IMR-90 (cell line): ENCODE measurements at regions not wholly inside any gene's neighbourhood (a gene's known extent, or its start where the extent isn't known, plus 50 kb on each side); places are given as distances from the start of the nearest gene placed in this dataset.

ENCODE experiments used
- ATAC-seq: fragments of 200-7000 bp; cut with Tn5 transposase; 2 replicates; pipeline ENCODE4 v1.9.1; 2020; ENCODE audit warnings: low read depth, mild to moderate bottlenecking, moderate library complexity
- BruUV-seq: library from RNA; stranded (reverse); fragments of 400-500 nt; replicated peaks from 2 replicates; lab custom pipeline; 2021; lab: Mats Ljungman, UMichigan
- CTCF ChIA-PET: fragments of 300-600 bp; formaldehyde crosslinking; extraction: SDS; loops from one replicate; lab custom pipeline; 2021; ENCODE audit warnings: antibody characterized with exemption; lab: Yijun Ruan, JAX
- POLR2A ChIA-PET: fragments of 300-600 bp; sonication (Branson Sonifier 250); formaldehyde crosslinking; loops from one replicate; lab custom pipeline; 2022; ENCODE audit warnings: antibody characterized with exemption; ENCODE audit not compliant: unreplicated experiment; lab: Charles Lee
- DNase-seq: peaks from one replicate; pipeline ENCODE4 v3.0.0; 2013
- H2AFZ ChIP-seq: replicated peaks from 2 replicates; pipeline ENCODE3; 2013; ENCODE audit warnings: low read length, mild to moderate bottlenecking; ENCODE audit not compliant: poor library complexity
- H2AK5ac ChIP-seq: 2 replicates; pipeline ENCODE4 v1.6.1; 2013; ENCODE audit warnings: low read depth, low read length, inconsistent platforms
- H2AK9ac ChIP-seq: replicated peaks from 2 replicates; pipeline ENCODE3; 2013; ENCODE audit warnings: mild to moderate bottlenecking, low read depth, low read length, moderate library complexity; ENCODE audit not compliant: poor library complexity
- H2BK120ac ChIP-seq: 2 replicates; pipeline ENCODE4 v1.6.1; 2013; ENCODE audit warnings: low read depth, low read length, inconsistent platforms
- H2BK15ac ChIP-seq: 3 replicates; pipeline ENCODE4 v1.6.1; 2013; ENCODE audit warnings: low read depth, low read length, inconsistent platforms
- H2BK20ac ChIP-seq: 2 replicates; pipeline ENCODE4 v1.6.1; 2013; ENCODE audit warnings: low read depth, mild to moderate bottlenecking, inconsistent platforms, low read length, moderate library complexity
- H2BK5ac ChIP-seq: 2 replicates; pipeline ENCODE4 v1.6.1; 2013; ENCODE audit warnings: mild to moderate bottlenecking, low read depth, low read length, inconsistent platforms; ENCODE audit not compliant: poor library complexity, severe bottlenecking
- H3K14ac ChIP-seq: replicated peaks from 2 replicates; pipeline ENCODE4 v1.6.1; 2013; ENCODE audit warnings: low read depth, low read length, inconsistent platforms
- H3K18ac ChIP-seq: 2 replicates; pipeline ENCODE4 v1.6.1; 2013; ENCODE audit warnings: low read depth, low read length, control low read depth
- H3K23ac ChIP-seq: 2 replicates; pipeline ENCODE4 v1.6.1; 2013; ENCODE audit warnings: low read depth, low read length, inconsistent platforms
- H3K27ac ChIP-seq: 2 replicates; pipeline ENCODE4 v1.5.1; 2013; ENCODE audit warnings: mild to moderate bottlenecking, control low read depth, low read length; ENCODE audit not compliant: insufficient read depth
- H3K27me3 ChIP-seq: 2 replicates; pipeline ENCODE4 v1.6.1; 2013; ENCODE audit warnings: low read length; ENCODE audit not compliant: control insufficient read depth, insufficient read depth
- H3K36me3 ChIP-seq: 2 replicates; pipeline ENCODE4 v1.6.1; 2013; ENCODE audit warnings: low read length, mixed read lengths; ENCODE audit not compliant: control insufficient read depth, insufficient read depth
- H3K4ac ChIP-seq: 2 replicates; pipeline ENCODE4 v1.6.1; 2013; ENCODE audit warnings: low read depth, low read length, inconsistent platforms
- H3K4me1 ChIP-seq: 2 replicates; pipeline ENCODE4 v1.6.1; 2013; ENCODE audit warnings: low read length, mixed read lengths; ENCODE audit not compliant: control insufficient read depth, insufficient read depth
- H3K4me2 ChIP-seq: 2 replicates; pipeline ENCODE4 v1.6.1; 2013; ENCODE audit warnings: low read depth, mild to moderate bottlenecking, control low read depth, low read length, moderate library complexity
- H3K4me3 ChIP-seq: 2 replicates; pipeline ENCODE4 v1.5.1; 2013; ENCODE audit warnings: low read depth, mild to moderate bottlenecking, control low read depth, low read length, moderate library complexity; ENCODE audit not compliant: insufficient read depth
- H3K56ac ChIP-seq: 2 replicates; pipeline ENCODE4 v1.6.1; 2013; ENCODE audit warnings: low read length, inconsistent platforms; ENCODE audit not compliant: insufficient read depth; ENCODE audit errors: extremely low read depth
- H3K79me1 ChIP-seq, 2 experiments: 2 replicates each; pipeline ENCODE4 v1.6.1; 2013; ENCODE audit warnings: low read length in 2 of 2, inconsistent platforms in 1 of 2, low read depth in 1 of 2
- H3K9ac ChIP-seq: 2 replicates; pipeline ENCODE4 v1.6.1; 2013; ENCODE audit warnings: low read depth, low read length, control low read depth
- H3K9me1 ChIP-seq: 2 replicates; pipeline ENCODE4 v1.6.1; 2013; ENCODE audit warnings: low read length, inconsistent platforms; ENCODE audit not compliant: insufficient read depth
- H3K9me3 ChIP-seq: 2 replicates; pipeline ENCODE4 v1.6.1; 2013; ENCODE audit warnings: low read length; ENCODE audit not compliant: control insufficient read depth, insufficient read depth
- H4K20me1 ChIP-seq: 2 replicates; pipeline ENCODE4 v1.6.1; 2013; ENCODE audit warnings: low read length, inconsistent platforms; ENCODE audit not compliant: insufficient read depth
- H4K5ac ChIP-seq: 2 replicates; pipeline ENCODE4 v1.6.1; 2013; ENCODE audit warnings: mild to moderate bottlenecking, low read depth, low read length, control low read depth
- H4K8ac ChIP-seq, 2 experiments: 2 replicates each; pipeline ENCODE4 v1.6.1; 2013; ENCODE audit warnings: low read depth in 2 of 2, low read length in 2 of 2, control low read depth in 1 of 2, inconsistent platforms in 1 of 2
- H4K91ac ChIP-seq: 2 replicates; pipeline ENCODE4 v1.6.1; 2013; ENCODE audit warnings: low read depth, low read length, inconsistent platforms; ENCODE audit not compliant: insufficient read depth
- BHLHE40 ChIP-seq: fragments of 150-350 bp; IDR thresholded peaks from 2 replicates; pipeline ENCODE4 v1.6.1; 2016; ENCODE audit warnings: mild to moderate bottlenecking, low read depth, low read length
- CEBPB ChIP-seq: IDR thresholded peaks from 2 replicates; pipeline ENCODE4 v1.6.1; 2012; ENCODE audit warnings: low read depth, low read length, improper control_type of control experiment
- CHD1 ChIP-seq: IDR thresholded peaks from 2 replicates; pipeline ENCODE4 v1.6.1; 2012; ENCODE audit warnings: low read depth, low read length, improper control_type of control experiment
- FOS ChIP-seq: fragments of 150-350 bp; IDR thresholded peaks from 2 replicates; pipeline ENCODE4 v1.6.1; 2016; ENCODE audit warnings: low read depth, low read length
- MAFK ChIP-seq: IDR thresholded peaks from 2 replicates; pipeline ENCODE4 v1.6.1; 2012; ENCODE audit warnings: low read depth, low read length, improper control_type of control experiment
- MAZ ChIP-seq: IDR thresholded peaks from 2 replicates; pipeline ENCODE4 v1.6.1; 2012; ENCODE audit warnings: low read depth, mild to moderate bottlenecking, low read length, improper control_type of control experiment, moderate library complexity, borderline replicate concordance
- MXI1 ChIP-seq: IDR thresholded peaks from 2 replicates; pipeline ENCODE4 v1.6.1; 2012; ENCODE audit warnings: low read depth, mild to moderate bottlenecking, low read length, moderate library complexity, borderline replicate concordance
- NFE2L2 ChIP-seq: fragments of 150-350 bp; IDR thresholded peaks from 2 replicates; pipeline ENCODE4 v1.6.1; 2016; ENCODE audit warnings: low read depth, mild to moderate bottlenecking, low read length
- POLR2A ChIP-seq: IDR thresholded peaks from 2 replicates; pipeline ENCODE4 v1.6.1; 2012; ENCODE audit warnings: mild to moderate bottlenecking, low read depth, low read length
- RAD21 ChIP-seq: IDR thresholded peaks from 2 replicates; pipeline ENCODE4 v1.6.1; 2012; ENCODE audit warnings: low read length, improper control_type of control experiment
- RCOR1 ChIP-seq: IDR thresholded peaks from 2 replicates; pipeline ENCODE4 v1.6.1; 2012; ENCODE audit warnings: mild to moderate bottlenecking, low read length, improper control_type of control experiment; ENCODE audit not compliant: insufficient replicate concordance
- RFX5 ChIP-seq: IDR thresholded peaks from 2 replicates; pipeline ENCODE4 v1.8.0; 2012; ENCODE audit warnings: low read depth, mild to moderate bottlenecking, low read length, moderate library complexity
- SMC3 ChIP-seq: fragments of 150-350 bp; IDR thresholded peaks from 2 replicates; pipeline ENCODE4 v1.6.1; 2016; ENCODE audit warnings: low read depth, mild to moderate bottlenecking, antibody characterized with exemption, low read length, moderate library complexity
- WGBS, 2 experiments: methylation state at CpG; one replicate each; pipeline versions ENCODE4 v1.1.5 to v1.1.7; 2013; ENCODE audit warnings: missing lambda C conversion rate in 2 of 2; ENCODE audit not compliant: insufficient read length in 1 of 2; ENCODE audit errors: extremely low coverage in 2 of 2; 5-methylcytosine and 5-hydroxymethylcytosine counted together
- dilution Hi-C: fragments of 300-500 bp; cut with HindIII; formaldehyde crosslinking; loops from one replicate; pipeline ENCODE4 v1.14.3; 2018; ENCODE audit warnings: low sequenced_read_pairs; ENCODE audit not compliant: unreplicated experiment
- in situ Hi-C: fragments of 300-500 bp; cut with MboI; formaldehyde crosslinking; loops from 3 replicates; pipeline ENCODE4 v1.14.3; 2019; ENCODE audit warnings: low sequenced_read_pairs, inconsistent platforms, mixed read lengths
- intact Hi-C: fragments of 100-400 bp; cut with micrococcal nuclease; formaldehyde crosslinking; loops from 2 replicates; pipeline ENCODE4 v1.10.0; 2022
- TF ChIP-seq, protein P1 (sequence below): conservative IDR thresholded peaks from 2 replicates; pipeline ENCODE4 v1.5.1; 2012; ENCODE audit warnings: mild to moderate bottlenecking, low read depth, low read length, improper control_type of control experiment
- TF ChIP-seq, protein P2 (sequence below): fragments of 150-350 bp; IDR thresholded peaks from 2 replicates; pipeline ENCODE4 v1.6.1; 2016; ENCODE audit warnings: low read depth, mild to moderate bottlenecking, low read length, moderate library complexity, borderline replicate concordance
- TF ChIP-seq, protein P3 (sequence below): fragments of 150-350 bp; IDR thresholded peaks from 2 replicates; pipeline ENCODE4 v1.6.1; 2017; ENCODE audit warnings: mild to moderate bottlenecking, antibody characterized with exemption, low read length, low read depth

DNA sequence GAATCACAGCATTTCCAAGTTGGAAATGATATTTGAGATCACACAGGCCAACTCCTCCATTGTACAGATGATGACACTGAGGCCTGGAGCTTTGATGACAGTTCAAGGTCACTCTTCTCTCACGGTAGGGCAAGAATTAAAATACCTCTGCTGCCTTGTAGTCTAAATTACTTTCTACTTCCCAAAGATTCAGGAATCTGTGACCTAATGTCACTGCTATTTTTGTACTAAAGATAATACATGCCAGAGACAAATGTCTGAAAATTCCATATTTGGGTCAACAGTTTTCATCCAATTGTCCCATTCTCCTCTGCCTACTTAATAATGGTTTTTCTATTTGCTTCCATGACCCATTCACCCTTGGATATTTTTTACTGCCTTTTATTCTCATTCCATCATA lies 160.0 kb downstream of the SOD2 start:
- Histone ChIP-seq H3K36me3 (no peaks in the 10 kb centered on the region), H4K91ac (no peak overlapping the region), H3K27ac (no peak overlapping the region), H3K79me1 (no peaks in the 10 kb centered on the region), H2BK20ac (no peak overlapping the region), H3K4me3 (no peak overlapping the region), H3K9ac (no peak overlapping the region), H2BK120ac (no peak overlapping the region), H3K23ac (no peak overlapping the region), H3K4me2 (no peak overlapping the region), H3K27me3 (no peaks in the 10 kb centered on the region), H2BK5ac (no peak overlapping the region), H2BK15ac (no peak overlapping the region), H3K9me1 (no peaks in the 10 kb centered on the region), H3K56ac (no peak overlapping the region), H3K18ac (no peak overlapping the region), H2AFZ (no peak overlapping the region), H2AK9ac (no peak overlapping the region), H3K4ac (no peak overlapping the region), H4K8ac (no peak overlapping the region), H2AK5ac (no peak overlapping the region), H4K5ac (no peak overlapping the region), H4K20me1 (no peaks in the 10 kb centered on the region), H3K14ac (no peak overlapping the region), H3K9me3 (no peaks in the 10 kb centered on the region), H3K4me1 (no peaks in the 10 kb centered on the region)
- ATAC-seq (no peak), DNase-seq (no peak)
- BruUV-seq = no TSS peak
- ChIA-PET CTCF (no interaction called here), POLR2A (no interaction called here)
- intact Hi-C loops (no loop called here), in situ Hi-C loops (no loop called here), dilution Hi-C loops (no loop called here)
- WGBS, 2 experiments = 60% methylated on average over 1 of the region's 1 CpG; no CpG with 5 or more reads in 1 of the 2 experiments
- TF ChIP-seq POLR2A = no peak
- no peak for TF ChIP-seq RFX5
- TF ChIP-seq BHLHE40 = no peak
- no peak for TF ChIP-seq RAD21
- TF ChIP-seq CEBPB = no peak
- TF ChIP-seq, protein P1, sequence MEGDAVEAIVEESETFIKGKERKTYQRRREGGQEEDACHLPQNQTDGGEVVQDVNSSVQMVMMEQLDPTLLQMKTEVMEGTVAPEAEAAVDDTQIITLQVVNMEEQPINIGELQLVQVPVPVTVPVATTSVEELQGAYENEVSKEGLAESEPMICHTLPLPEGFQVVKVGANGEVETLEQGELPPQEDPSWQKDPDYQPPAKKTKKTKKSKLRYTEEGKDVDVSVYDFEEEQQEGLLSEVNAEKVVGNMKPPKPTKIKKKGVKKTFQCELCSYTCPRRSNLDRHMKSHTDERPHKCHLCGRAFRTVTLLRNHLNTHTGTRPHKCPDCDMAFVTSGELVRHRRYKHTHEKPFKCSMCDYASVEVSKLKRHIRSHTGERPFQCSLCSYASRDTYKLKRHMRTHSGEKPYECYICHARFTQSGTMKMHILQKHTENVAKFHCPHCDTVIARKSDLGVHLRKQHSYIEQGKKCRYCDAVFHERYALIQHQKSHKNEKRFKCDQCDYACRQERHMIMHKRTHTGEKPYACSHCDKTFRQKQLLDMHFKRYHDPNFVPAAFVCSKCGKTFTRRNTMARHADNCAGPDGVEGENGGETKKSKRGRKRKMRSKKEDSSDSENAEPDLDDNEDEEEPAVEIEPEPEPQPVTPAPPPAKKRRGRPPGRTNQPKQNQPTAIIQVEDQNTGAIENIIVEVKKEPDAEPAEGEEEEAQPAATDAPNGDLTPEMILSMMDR = no peak
- TF ChIP-seq, protein P2, sequence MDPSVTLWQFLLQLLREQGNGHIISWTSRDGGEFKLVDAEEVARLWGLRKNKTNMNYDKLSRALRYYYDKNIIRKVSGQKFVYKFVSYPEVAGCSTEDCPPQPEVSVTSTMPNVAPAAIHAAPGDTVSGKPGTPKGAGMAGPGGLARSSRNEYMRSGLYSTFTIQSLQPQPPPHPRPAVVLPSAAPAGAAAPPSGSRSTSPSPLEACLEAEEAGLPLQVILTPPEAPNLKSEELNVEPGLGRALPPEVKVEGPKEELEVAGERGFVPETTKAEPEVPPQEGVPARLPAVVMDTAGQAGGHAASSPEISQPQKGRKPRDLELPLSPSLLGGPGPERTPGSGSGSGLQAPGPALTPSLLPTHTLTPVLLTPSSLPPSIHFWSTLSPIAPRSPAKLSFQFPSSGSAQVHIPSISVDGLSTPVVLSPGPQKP = no peak
- no peak for TF ChIP-seq MAFK
- no peak for TF ChIP-seq MXI1
- TF ChIP-seq NFE2L2 = no peak
- TF ChIP-seq FOS = no peak
- no peak for TF ChIP-seq SMC3
- TF ChIP-seq, protein P3, sequence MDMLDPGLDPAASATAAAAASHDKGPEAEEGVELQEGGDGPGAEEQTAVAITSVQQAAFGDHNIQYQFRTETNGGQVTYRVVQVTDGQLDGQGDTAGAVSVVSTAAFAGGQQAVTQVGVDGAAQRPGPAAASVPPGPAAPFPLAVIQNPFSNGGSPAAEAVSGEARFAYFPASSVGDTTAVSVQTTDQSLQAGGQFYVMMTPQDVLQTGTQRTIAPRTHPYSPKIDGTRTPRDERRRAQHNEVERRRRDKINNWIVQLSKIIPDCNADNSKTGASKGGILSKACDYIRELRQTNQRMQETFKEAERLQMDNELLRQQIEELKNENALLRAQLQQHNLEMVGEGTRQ = no peak
- TF ChIP-seq MAZ = no peak
- TF ChIP-seq RCOR1 = no peak
- TF ChIP-seq CHD1 = no peak
